ENCODE measurements at regions not wholly inside any gene's neighbourhood (a gene's known extent, or its start where the extent isn't known, plus 50 kb on each side); places are given as distances from the start of the nearest gene placed in this dataset.

GRCh38 chr6:169844946-169845345 is 93.5 kb downstream of the ERMARD start:
- TF ChIP-seq EZH2 (IDR thresholded peaks at IDR 0.05; ENCODE audit: insufficient read depth, poor library complexity, severe bottlenecking) (no peak), EZH2phosphoT487 (IDR thresholded peaks at IDR 0.05; ENCODE audit: insufficient read depth, low read depth) (no peak)
